Ishikawa (cell line): ENCODE measurements at regions not wholly inside any gene's neighbourhood (a gene's known extent, or its start where the extent isn't known, plus 50 kb on each side); places are given as distances from the start of the nearest gene placed in this dataset.

Experiments used
- CEBPB ChIP-seq: IDR thresholded peaks from 2 replicates; pipeline ENCODE4 v1.6.1; 2012
- CREB1 ChIP-seq: IDR thresholded peaks from 2 replicates; pipeline ENCODE4 v1.6.1; 2012; ENCODE audit warnings: low read depth
- EGR1 ChIP-seq: IDR thresholded peaks from 2 replicates; pipeline ENCODE4 v1.6.1; 2012
- EP300 ChIP-seq: IDR thresholded peaks from 2 replicates; pipeline ENCODE4 v1.6.1; 2012; ENCODE audit warnings: borderline replicate concordance
- FOXM1 ChIP-seq: IDR thresholded peaks from 2 replicates; pipeline ENCODE4 v1.6.1; 2012; ENCODE audit warnings: low read depth, borderline replicate concordance
- NFIC ChIP-seq: IDR thresholded peaks from 2 replicates; pipeline ENCODE4 v1.6.1; 2012
- RAD21 ChIP-seq: IDR thresholded peaks from 2 replicates; pipeline ENCODE4 v1.6.1; 2012; ENCODE audit warnings: low read depth
- REST ChIP-seq: IDR thresholded peaks from 2 replicates; pipeline ENCODE4 v1.6.1; 2012; ENCODE audit warnings: low read depth, mild to moderate bottlenecking
- TAF1 ChIP-seq: IDR thresholded peaks from 2 replicates; pipeline ENCODE4 v1.6.1; 2012; ENCODE audit warnings: low read depth, mild to moderate bottlenecking
- TCF12 ChIP-seq: IDR thresholded peaks from 2 replicates; pipeline ENCODE4 v1.6.1; 2012; ENCODE audit warnings: low read depth
- TEAD4 ChIP-seq: IDR thresholded peaks from 2 replicates; pipeline ENCODE4 v1.6.1; 2012
- YY1 ChIP-seq: IDR thresholded peaks from 2 replicates; pipeline ENCODE4 v1.6.1; 2012; ENCODE audit warnings: low read depth
- ZBTB7A ChIP-seq: IDR thresholded peaks from 2 replicates; pipeline ENCODE4 v1.6.1; 2012; ENCODE audit warnings: low read depth
- TF ChIP-seq, protein P1 (sequence below): IDR thresholded peaks from 2 replicates; pipeline ENCODE4 v1.6.1; 2012
- TF ChIP-seq, protein P2 (sequence below): IDR thresholded peaks from 2 replicates; pipeline ENCODE4 v1.6.1; 2012

- TF ChIP-seq, protein P1, sequence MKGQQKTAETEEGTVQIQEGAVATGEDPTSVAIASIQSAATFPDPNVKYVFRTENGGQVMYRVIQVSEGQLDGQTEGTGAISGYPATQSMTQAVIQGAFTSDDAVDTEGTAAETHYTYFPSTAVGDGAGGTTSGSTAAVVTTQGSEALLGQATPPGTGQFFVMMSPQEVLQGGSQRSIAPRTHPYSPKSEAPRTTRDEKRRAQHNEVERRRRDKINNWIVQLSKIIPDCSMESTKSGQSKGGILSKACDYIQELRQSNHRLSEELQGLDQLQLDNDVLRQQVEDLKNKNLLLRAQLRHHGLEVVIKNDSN: no peak
- TF ChIP-seq, protein P2, sequence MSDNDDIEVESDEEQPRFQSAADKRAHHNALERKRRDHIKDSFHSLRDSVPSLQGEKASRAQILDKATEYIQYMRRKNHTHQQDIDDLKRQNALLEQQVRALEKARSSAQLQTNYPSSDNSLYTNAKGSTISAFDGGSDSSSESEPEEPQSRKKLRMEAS: no peak
These were observed 274.9 kb upstream of the FANCL start for GRCh38 chr2:58515827-58516573.

DNA sequence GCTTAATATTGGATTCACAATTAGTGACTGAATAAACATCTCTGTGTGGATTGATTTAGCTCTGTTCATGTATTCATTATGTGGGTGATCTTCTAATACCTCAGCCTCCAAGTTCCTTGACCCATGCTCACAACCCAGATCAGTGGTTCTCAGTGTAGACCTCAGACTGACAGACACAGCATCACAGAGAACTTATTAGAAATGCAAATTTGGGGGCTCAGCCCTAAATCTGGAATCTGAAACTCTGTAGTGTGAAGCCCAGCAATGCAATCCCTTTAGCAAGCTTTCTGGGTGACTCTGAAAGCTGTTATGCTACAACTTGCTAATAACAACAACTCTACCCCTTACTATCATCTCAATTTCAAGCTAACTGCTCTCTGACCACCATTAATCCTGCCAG is 273.1 kb upstream of the FANCL start:
- TF ChIP-seq YY1 (no peak), NFIC (no peak), CREB1 (no peak), TEAD4 (no peak), FOXM1 (no peak), TAF1 (no peak)

DNA sequence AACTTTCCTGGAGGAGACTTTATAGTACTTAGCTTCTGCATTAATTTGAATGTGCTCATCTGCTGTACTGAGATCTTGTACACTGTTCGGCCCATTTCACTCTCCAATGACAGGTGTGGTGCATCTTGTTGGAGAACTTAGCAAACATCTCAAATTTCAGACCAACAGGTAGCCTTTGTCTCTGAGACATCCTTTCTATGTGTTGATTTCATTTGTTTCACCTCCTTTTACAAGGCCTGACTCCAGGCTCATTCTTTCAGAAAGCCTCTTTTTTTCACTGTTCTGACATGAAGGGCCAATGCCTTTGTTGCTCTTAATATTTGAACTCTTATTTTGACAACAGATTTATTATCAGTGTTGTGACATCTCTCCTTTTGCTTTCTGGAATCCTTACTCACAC is 271.8 kb upstream of the FANCL start:
- TF ChIP-seq EGR1 (no peak), RAD21 (no peak), TCF12 (no peak), NFIC (no peak), TAF1 (no peak), TEAD4 (no peak), EP300 (no peak), FOXM1 (no peak), YY1 (no peak), ZBTB7A (no peak), CEBPB (no peak)
- TF ChIP-seq, protein P1: no peak
- TF ChIP-seq, protein P2: no peak

- TF ChIP-seq RAD21: no peak
- TF ChIP-seq, protein P1: no peak
- TF ChIP-seq EP300: no peak
- no peak for TF ChIP-seq YY1
- no peak for TF ChIP-seq TAF1
- TF ChIP-seq CEBPB: no peak
- no peak for TF ChIP-seq FOXM1
- no peak for TF ChIP-seq TCF12
- no peak for TF ChIP-seq EGR1
- TF ChIP-seq ZBTB7A: no peak
These were observed 266.9 kb upstream of the FANCL start for GRCh38 chr2:58508006-58508405.

DNA sequence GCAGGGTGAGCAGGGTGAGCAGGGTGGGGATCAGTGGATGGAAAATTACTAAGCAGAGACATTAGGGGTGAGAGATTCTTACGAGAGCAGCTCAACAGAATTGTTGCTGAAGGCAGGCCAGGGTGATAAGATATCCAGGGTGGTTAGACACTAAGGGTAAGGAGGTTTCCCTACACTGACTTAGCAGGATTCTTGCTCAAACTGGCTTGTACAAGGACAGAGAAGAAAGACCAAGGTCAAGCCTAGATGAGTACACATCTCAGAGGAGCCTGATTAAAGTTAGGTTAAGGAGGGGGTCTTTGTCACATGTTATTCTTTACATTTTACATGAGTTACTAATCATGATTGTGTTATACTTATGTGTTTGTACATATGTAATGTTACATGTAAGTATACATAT is 262.8 kb upstream of the FANCL start:
- TF ChIP-seq, protein P1: no peak
- TF ChIP-seq ZBTB7A (no peak), EP300 (no peak), RAD21 (no peak), TEAD4 (no peak), CREB1 (no peak), TCF12 (no peak), NFIC (no peak), FOXM1 (no peak), CEBPB (no peak), EGR1 (no peak), YY1 (no peak), REST (no peak), TAF1 (no peak)
- TF ChIP-seq, protein P2: no peak

- TF ChIP-seq TEAD4: no peak
- TF ChIP-seq, protein P1: no peak
- no peak for TF ChIP-seq TCF12
- no peak for TF ChIP-seq EP300
These were observed 261.8 kb upstream of the FANCL start for GRCh38 chr2:58502931-58503330.
